AG04449 (cell line): ENCODE measurements at regions not wholly inside any gene's neighbourhood (a gene's known extent, or its start where the extent isn't known, plus 50 kb on each side); places are given as distances from the start of the nearest gene placed in this dataset.

Source experiments
- CTCF ChIA-PET: fragments of 350-600 bp; formaldehyde crosslinking; extraction: SDS; loops from one replicate; lab custom pipeline; 2021; ENCODE audit warnings: antibody characterized with exemption; lab: Yijun Ruan, JAX
- POLR2A ChIA-PET: fragments of 400-600, 350-600 bp; formaldehyde crosslinking; extraction: SDS; loops from one replicate; lab custom pipeline; 2020; ENCODE audit warnings: antibody characterized with exemption, inconsistent platforms; lab: Yijun Ruan, JAX
- DNase-seq: peaks from one replicate; pipeline ENCODE4 v3.0.0-alpha.2; 2010; ENCODE audit warnings: low read depth, low spot score
- H3K4me3 ChIP-seq: 2 replicates; pipeline ENCODE4 v1.5.1; 2011; ENCODE audit warnings: low read depth, mild to moderate bottlenecking, control low read depth, low read length
- TF ChIP-seq, protein P1 (sequence below): IDR thresholded peaks from one replicate; pipeline ENCODE4 v1.5.1; 2011; ENCODE audit warnings: mild to moderate bottlenecking, moderate library complexity, low read length, control low read depth, inconsistent platforms; ENCODE audit not compliant: insufficient read depth; ENCODE audit errors: missing control alignments

DNA sequence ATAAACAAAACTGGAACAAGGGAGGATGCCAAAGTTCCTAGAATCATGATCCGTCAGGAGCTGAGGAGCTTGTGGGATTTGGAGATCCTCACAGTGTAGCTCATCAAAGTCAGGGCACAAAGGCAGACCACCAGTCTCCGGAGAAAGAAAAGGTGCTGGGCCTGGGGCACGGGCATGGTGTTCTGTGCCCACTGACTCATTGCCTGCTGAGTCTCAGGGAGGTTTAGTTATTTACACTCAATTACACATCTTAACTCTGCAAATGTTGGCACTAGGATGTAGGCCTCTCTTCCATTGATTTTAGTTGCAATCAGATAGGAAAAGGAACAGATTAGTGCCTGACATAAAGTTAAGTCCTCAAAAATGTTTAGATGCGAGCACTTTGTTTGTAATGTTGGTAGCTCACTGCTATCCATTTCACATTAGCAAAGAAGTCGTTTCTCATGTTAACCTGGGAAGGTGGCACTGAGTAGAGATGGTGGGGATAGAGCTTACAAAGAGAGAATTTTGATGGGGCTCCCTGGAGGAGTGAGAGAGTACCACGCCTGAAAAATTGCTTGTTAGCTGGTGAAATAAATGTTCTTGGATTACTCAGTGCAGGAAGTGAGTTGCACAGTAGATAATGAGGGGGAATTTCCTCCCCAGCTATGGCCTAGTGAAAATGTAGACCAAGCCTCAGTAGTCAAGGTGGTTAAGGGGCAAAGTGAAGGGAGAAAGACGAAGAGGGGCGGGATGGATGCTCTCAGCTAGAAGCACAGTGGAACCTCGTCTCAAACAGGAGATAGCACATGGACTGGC, 109.5 kb upstream of the CD180 start:
- POLR2A ChIA-PET = no interaction called here

DNA sequence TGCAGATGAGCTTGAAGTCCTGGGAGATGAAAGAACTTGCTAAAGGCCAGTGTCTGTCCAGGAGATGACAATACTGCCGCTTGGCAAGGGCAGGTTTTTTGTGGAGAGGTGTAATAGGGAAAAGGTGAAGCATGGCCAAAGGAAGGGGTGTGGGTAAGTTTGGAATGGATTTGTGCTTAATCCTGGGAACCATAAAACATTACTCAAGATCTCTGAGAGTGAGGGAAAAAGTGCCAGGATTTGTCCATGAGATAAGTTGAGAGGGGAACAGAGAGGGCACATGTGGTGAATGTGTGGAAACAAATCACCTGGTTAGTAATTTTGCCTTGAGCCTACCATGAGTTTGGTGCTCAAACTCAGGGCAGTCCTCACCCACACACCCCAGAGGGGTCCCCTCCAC, 108.8 kb upstream of the CD180 start:
- POLR2A ChIA-PET = no interaction called here
- no peak overlapping the region for H3K4me3 ChIP-seq
- TF ChIP-seq, protein P1, sequence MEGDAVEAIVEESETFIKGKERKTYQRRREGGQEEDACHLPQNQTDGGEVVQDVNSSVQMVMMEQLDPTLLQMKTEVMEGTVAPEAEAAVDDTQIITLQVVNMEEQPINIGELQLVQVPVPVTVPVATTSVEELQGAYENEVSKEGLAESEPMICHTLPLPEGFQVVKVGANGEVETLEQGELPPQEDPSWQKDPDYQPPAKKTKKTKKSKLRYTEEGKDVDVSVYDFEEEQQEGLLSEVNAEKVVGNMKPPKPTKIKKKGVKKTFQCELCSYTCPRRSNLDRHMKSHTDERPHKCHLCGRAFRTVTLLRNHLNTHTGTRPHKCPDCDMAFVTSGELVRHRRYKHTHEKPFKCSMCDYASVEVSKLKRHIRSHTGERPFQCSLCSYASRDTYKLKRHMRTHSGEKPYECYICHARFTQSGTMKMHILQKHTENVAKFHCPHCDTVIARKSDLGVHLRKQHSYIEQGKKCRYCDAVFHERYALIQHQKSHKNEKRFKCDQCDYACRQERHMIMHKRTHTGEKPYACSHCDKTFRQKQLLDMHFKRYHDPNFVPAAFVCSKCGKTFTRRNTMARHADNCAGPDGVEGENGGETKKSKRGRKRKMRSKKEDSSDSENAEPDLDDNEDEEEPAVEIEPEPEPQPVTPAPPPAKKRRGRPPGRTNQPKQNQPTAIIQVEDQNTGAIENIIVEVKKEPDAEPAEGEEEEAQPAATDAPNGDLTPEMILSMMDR = no peak
- no peak for DNase-seq
- CTCF ChIA-PET = no interaction called here

More for the DNA sequence above, 109.5 kb upstream of the CD180 start:
- CTCF ChIA-PET = interaction anchor here (1.0 to 1.1 kb wide), 2 partner anchors 13 to 60 kb away, joined by 4 read pairs; no protein-coding TSS in a partner anchor
- TF ChIP-seq, protein P1 = no peak
- no peak overlapping the region for H3K4me3 ChIP-seq
- no peak for DNase-seq

DNA sequence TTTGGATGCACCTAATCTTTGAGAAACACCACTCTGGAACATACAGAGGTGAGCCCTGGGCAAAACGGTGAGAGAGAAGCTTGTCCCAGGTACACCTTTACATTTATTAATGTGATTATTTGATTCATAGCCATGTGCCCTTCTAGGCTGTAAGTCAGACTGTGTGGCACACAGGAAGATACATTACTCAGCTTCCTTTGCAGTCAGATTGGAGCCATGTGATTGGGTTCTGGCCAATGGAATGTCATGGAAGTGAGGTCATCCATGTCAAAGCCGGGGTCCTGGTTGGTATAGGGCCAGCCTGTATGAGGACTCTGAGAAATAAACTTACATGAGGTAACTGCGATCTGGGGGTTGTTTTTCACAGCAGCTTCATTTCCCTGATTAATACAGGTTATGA, 106.8 kb upstream of the CD180 start:
- no peak for DNase-seq
- ChIA-PET POLR2A (no interaction called here), CTCF (interaction anchor here (1.1 kb wide), 1 partner anchor 56 kb away, joined by 3 read pairs; no protein-coding TSS in a partner anchor)
- no peak overlapping the region for H3K4me3 ChIP-seq
- TF ChIP-seq, protein P1 = no peak

DNA sequence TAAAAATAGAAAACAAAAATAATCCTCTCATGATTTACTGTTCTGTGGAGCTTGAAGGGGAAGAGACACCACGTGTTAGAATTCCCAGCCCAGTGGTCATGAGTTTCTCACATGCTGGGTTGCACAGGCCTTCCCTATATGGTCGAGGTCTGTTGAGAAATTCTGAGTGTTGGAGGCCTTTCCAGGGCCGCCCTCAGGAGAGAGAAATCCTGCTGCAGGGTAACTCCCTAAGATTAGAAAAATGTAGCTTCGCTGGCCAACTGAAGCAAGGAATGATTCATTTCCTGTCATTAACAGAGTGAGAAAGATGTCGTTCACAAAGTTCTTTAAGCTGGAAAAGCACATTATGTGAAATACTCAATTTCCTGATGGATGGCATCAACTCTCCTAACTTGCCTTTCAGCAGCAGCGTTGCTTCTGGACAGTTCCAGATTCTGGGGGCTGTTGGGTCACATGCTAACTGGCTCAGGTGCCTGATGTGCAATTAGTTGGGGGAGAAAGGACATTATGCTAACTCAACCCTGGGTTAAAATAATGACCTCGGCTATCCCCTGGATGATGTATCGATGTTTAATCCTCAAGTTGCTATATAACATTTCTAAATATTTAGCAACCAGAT, 104.8 kb upstream of the CD180 start:
- TF ChIP-seq, protein P1 = no peak
- POLR2A ChIA-PET = no interaction called here
- peak; percentile 83 for DNase-seq
- CTCF ChIA-PET = no interaction called here
- H3K4me3 ChIP-seq = no peak overlapping the region

DNA sequence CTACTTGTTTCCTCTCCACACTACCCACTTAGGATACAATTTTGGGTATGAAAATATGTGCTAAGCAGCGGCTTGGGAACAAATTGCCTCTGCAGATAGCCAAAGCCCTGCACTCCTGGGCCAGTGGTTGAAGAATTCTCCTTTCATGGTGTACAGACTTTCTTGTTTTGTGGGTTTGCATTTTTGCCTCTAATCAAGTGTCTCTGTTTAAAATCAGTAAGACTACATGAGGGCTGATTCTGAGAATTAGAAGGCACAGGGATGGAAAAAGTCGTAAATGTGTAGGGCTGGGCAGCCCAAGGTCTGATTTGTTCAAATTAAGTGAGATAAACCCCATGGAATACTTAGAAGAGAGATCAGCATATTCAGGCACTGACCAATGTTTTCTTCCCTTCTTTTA, 103.7 kb upstream of the CD180 start:
- H3K4me3 ChIP-seq = no peak overlapping the region
- ChIA-PET POLR2A (no interaction called here), CTCF (interaction anchor here (0.8 kb wide), 1 partner anchor 9 kb away, joined by 3 read pairs; no protein-coding TSS in a partner anchor)
- TF ChIP-seq, protein P1 = no peak
- DNase-seq = no peak

DNA sequence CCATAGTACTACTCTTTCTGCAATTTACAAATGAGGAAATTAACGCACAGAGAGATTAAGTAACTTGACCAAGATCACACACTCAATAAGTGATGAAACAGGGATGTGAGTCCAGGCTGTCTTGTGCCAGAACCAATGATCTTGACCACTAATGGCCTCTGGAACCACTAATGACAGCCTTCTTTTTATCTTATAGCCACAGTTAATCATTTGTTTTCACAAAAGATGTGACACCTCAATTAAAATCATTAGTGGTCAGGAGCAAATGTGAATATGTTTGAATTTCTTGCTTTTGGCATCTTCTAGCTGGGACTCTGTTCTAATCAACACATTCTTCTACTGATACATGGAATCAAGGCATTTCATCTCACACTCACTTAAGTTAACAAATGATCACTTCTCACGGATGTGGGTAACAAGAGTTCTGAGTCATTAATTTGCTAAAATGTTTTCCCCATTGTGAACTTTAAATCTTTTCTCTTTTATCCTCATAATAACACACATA, 102.7 kb upstream of the CD180 start:
- H3K4me3 ChIP-seq = no peak overlapping the region
- TF ChIP-seq, protein P1 = no peak
- CTCF ChIA-PET = no interaction called here
- POLR2A ChIA-PET = no interaction called here
- DNase-seq = peak; percentile 45
